HCEC 1CT (cell line): ENCODE measurements at regions not wholly inside any gene's neighbourhood (a gene's known extent, or its start where the extent isn't known, plus 50 kb on each side); places are given as distances from the start of the nearest gene placed in this dataset.
"Not testable (repeated sequence)": the region's sequence is repeated elsewhere in the genome, so short reads cannot be mapped to it uniquely, and the experiment has no call there.

ENCODE experiments used
- DNase-seq: peaks from one replicate; pipeline ENCODE4 v3.0.0-alpha.2; 2017

DNA sequence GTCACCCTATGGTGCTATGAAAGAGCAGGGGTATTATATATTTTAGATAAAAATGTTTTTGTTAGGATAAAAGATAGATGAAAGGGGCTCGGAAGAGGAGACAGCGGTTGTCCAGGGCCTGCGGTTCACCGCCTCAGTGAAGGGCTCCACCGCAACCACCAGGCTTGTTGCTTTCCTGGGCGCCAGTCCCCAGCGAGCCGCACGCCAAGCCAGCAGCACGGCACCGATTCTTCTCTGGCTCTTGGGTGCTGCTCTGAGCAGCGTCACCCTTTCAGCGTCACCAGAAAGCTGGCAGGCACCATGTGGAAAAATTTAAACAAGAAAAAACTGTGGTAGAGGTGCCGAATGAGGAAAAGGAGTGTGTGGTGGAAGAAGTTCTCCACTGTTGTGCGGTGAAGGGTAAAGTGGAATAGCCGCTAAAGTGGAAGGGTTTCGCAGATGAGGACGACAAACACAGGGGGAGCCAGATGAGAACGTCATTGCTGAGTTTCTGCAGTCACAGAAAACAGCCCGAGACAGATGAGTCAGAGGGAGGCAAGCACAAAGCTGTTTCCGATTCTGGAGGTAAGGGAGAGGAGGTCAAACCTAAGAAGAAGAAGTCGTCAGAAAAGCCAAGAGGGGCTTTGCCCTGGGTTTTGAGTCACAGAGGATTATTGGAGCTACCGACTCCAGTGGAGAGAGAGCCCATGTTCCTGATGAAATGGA lies 569.2 kb downstream of the ZBBX start:
- no peak for DNase-seq

DNA sequence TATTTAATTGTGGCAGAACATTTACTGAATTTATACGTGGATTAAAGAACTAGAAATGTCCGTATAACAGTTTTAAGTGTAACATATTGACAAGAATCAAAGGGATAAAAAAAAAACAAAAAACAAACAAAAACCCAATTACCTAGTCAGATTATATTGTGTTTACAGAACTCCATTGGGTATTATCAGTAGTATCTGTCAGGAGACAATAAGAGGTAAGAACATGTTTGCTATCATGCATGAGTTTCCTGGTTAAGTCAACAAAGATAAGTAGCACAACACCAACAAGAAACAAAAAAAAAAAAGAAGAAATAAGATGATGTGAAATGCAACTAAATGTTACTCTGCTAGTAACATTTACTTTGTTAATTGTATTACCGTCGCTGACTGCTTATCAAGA lies 570.6 kb downstream of the ZBBX start:
- DNase-seq: no peak

DNA sequence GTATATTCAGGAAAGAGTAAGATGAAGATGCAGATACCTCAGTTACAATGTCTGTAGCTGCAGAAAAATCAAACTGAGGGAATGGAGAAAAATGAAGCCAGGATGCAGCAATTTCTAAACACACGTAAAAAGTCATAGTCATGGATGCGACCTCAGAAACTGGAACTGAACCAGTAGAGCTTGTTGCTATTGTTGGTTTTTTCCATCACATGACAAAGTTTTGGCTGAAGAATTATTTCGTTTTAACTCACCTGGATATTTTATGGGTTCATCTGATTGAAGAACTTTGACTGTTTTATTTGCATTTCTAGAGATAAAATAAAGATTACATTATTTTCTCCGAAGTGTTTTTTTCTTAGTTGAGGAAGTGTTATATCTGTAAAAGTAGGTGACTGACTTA lies 591.2 kb downstream of the ZBBX start:
- no peak for DNase-seq

DNA sequence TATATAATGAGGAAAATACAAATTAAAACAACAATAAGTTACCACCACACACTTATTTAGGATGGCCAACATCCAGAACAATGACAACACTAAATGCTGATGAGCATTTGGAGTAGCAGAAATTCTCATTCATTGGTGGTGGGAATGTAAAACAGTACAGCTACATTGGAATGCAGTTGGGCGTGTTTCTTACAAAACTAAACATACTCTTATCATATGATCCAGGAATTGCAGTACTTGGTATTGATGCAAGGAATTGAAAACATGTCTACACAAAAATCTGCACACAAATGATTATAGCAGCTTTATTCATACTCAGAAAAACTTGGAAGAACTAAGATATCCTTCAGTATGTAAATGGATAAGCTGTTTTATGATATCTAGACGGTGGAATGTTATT lies 594.2 kb downstream of the ZBBX start:
- DNase-seq: no peak

DNA sequence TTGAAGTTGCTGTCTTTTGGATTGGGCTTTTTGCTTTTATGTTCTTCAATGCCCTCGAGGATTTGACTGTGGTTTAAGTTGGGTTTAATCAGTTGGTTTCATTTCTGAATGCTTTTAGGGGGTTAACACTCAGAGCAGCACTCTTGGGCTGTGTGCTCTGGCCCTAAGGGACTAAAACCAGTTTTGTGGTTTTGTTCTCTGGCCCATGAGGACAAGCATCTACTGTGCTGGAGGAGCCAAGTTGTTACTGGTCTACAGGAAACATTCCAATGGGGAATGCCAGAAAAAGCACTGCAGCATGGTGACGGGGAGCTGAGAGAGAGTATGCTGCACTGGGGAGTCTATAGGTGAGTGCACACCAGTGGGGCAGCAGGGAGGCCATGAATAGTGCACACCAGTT lies 596.9 kb downstream of the ZBBX start:
- no peak for DNase-seq

DNA sequence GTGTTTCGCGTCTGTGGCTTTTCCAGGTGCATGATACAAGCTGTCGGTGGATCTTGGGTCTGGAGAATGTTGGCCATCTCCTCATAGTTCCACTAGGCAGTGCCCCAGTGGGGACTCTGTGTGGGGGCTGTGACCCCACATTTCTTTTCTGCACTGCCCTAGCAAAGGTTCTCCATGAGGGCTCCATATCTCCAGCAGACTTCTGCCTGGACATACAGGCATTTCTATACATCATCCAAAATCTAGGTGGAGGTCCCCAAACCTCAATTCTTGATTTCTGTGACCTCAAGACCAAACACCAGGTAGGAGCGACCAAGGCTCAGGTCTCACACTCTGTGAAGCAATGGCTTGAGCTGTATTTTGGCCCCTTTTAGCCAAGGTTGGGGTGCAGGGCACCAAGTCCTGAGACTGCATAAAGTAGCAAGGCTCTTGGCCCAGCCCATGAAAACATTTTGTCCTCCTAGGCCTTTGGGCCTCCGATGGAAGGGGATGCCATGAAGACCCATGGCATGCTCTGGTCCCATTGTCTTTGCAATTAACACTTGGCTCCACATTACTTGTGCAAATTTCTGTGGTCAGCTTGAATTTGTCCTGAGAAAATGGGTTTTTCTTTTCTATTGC lies 615.3 kb downstream of the ZBBX start:
- no peak for DNase-seq

DNA sequence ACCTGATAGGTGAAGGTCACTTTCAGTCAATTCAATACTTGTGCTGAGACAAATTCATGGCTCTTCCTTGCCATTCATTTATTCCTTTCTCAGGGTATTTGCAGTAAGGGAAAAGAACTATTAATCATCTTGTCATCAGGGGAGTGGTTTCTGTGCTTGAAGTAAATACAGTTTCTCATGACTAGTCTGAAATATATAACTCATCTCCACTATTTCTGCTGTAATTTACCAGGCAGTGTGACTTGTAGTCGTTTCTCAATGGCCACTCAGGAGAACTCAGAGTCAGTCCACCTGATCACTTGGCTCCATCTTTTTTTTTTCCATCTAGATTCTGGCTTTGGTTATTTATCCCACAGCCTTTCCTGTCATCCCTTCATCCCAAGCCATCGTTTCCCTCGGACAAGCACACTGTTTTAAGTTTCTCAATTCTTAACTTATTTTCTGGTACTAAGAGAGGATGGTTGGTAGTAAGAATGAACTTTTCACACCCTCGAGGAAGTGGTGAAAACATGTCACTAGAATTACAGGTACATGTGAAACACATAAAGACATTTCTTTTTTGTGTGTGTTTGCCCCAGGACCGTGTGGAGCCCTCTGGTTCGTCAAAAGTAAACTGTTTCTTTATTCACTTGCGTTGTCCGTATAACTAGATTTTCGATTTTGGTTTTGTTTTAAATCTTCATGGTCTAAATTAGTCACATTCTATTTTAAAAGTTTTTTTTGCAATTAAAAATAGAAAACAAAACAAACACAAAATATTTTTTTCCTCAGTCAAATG lies 620.2 kb downstream of the ZBBX start:
- DNase-seq: no peak

DNA sequence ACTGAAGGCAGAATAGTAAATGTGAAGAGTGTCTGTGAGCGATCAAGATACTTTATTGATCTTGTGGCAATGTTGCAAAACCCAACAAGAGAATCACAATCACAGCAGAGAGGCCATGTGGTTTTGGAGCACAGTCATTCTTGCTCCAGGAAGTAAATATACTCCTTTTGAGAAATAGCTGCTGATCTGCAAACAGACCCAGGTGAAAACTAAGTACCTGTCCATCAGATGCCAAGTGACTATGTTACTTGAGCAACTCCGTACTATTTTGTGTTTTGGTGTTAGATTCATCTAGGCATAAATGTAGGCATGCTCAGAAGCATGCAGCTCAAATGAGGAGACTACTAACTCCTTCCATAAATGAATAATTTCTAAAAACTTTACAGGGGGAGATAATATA lies 627.9 kb downstream of the ZBBX start:
- DNase-seq: no peak

DNA sequence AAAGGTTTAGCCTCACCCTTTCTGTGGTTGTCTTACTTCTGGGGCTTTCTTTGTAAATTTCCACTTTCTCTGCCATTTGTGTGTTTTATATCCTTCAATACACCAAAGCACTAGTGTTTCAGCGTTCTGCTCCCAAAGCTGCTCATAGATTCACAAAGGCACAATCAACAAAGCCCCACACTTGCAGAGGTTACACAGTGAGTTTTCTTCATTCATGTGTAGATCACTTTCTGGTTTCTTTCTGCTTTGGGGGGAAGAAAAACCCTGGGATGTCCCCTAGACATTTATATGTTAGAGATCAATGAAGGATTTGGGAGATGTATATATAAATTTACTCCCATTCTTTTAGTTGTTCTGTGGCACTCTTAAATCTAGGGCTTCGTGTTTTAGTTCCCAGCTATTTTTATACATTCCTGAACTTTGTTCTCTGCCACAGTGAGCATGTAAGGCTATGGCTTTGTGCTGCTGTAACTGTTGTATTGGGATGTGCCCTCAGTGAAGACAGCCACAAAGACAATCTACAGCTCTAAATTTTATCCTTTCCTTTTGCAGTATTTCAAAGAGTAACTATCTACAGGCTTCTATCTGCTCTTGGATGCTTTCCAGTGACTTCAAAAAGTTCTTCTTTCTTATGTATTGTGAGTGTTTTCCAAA lies 636.5 kb downstream of the ZBBX start:
- DNase-seq: no peak

DNA sequence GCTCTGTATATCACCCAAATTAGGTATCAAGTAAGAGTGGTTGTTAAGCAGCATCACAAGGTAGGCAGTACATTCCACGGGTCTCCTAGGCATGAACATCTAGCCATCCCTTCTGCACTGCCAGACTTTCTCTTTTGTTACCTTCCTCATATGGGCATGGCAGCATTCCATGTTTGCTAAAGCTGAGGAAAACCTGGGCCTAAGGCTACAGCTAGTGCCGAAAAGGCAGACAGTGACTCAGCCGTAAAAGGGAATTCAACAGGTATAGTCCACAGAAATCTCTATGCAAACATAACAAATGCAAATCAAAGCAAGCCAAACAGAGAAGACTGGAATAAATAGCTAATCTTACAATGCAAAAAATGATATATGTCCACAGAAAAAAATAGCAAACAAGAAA lies 645.4 kb downstream of the ZBBX start:
- DNase-seq: no peak

DNA sequence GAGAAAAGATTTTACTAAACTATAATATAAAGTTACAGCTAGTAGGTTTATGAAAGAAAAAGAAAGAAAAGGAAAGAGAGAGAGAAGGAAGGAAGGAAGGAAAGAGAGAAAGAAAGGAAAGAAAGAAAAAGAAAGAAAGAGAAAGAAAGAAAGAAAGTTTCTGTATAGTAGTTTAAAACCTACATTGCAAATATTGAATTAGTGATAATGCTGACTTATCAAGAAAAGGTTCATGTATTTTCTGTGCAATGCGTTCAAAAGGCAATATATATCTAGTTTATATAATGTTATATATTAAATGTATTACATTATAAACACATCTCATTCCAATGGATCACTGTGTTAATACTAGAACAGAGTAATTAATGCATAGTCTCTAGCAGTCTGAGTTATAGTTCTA lies 648.4 kb downstream of the ZBBX start:
- DNase-seq: no peak

DNA sequence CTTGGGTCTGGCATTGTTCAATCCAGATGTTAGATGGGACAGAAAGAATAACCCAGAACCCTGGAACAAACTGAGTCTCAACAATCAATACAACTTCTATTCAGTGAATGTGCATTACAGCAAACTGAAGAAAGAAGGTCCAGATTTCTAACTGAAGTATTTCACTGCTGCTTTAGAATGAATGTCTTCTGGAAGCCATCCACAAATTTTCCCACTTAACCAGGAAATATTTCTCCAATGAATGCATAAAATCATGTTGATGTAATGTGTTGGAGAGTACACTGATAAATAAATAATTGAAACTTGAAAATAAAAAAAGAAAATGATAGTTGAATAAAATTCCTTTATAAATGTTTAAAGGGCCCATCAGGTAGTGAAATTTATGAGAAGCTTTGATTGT lies 658.6 kb downstream of the ZBBX start:
- no peak for DNase-seq

DNA sequence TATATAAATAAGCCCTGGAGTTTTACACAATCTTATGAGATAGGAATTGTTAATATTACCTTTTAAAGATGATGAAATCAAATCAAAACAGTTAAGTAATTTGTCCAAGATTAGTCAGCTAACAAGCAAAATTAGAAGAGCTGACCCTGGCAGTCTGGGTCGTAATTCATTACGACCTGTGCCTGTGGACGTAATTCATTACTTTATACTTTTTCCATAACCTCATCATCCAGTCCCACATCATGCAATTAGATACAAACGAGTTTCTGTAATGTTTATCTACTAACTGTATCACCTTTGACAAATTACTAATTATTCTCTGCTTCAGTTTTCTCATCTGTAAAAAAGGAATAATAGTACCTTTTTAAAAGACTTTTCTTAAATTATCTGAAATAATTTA lies 665.9 kb downstream of the ZBBX start:
- no peak for DNase-seq

DNA sequence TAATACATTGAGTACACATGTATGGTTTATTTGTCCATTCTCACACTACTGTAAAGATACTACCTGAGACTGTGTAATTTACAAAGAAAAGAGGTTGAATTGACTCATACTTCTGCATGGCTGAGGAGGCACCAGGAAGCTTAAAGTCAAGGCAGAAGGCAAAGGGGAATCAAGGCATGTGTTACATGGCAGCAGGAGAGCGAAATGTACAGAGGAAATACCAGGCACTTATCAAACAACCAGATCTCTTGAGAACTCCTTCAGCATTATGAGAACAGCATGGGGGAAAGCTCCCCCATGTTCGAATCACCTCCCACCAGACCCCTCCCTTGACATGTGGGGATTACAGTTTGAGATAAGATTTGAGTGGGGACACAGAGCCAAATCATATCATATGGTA lies 666.3 kb downstream of the ZBBX start:
- DNase-seq: no peak

DNA sequence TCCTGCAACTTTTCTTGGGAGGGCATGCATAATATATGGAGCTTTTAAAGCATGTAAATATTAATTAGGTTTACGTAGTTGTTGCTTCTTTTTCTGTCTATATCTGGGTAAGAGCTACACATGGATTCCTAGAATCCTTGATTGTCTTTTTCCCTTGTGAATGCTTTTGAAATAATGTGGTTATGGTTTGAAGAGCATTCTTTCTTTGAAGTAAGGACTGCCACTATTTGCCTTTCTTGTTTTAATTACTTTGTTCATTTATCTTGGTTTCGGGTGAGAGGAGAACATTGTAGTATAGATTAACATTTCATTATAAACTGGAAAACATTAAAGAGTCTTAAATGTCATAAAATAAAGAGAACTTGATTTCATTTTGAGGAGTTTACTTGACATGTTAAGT lies 674.0 kb downstream of the ZBBX start:
- no peak for DNase-seq

DNA sequence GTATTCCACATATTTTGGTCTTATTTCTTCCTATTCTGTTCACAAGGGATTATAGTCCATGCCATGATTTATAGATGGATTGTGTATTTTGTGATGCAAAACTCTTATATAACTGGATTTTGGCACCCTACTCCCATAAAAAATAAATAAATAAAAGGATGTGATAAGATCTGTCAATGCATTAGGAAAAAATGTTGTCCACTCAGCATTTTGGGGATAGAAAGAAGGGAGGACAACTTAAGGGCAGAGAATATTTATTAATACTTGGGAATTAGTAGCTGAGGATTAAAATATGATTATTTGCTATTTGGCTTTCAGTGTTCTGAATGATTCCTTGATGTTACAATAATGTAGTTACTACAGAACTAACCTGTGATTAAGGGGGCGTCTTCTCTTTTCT lies 682.6 kb downstream of the ZBBX start:
- no peak for DNase-seq

DNA sequence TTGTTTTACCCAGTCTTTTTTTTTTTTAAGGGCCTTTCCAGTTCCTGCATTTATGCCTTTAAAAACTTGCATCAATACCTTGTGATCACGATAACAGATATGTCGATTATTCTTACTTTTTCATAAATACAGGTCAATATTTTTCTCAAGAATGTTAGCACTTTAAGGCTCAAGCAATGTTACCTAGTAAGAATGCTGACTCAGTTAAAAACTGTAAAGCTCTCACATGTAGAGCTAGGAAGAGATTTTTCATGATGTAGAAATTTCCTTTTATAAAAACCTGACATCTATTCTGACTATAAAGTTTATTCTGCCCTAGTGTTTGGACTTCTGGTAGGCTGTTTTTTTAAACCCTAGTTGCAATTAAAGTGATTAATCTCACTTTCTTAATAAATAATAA lies 684.0 kb downstream of the ZBBX start:
- no peak for DNase-seq

DNA sequence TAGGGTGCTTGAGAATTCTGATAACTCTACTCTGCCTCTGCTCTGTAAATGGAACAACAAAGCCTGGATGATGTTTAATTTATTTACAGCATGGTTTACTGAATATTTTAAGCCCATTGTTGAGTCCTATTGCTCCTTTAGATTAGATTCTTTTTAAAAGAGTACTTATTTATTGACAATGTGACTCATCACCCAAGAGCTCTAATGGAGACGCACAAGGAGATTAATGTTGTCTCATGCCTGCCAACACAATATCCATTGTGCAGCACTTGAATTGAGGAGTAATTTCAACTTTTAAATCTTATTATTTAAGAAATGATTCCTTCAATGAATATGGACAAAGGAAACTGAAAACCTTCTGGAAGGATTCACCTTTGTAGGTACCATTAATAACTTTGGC lies 691.4 kb downstream of the ZBBX start:
- DNase-seq: no peak

DNA sequence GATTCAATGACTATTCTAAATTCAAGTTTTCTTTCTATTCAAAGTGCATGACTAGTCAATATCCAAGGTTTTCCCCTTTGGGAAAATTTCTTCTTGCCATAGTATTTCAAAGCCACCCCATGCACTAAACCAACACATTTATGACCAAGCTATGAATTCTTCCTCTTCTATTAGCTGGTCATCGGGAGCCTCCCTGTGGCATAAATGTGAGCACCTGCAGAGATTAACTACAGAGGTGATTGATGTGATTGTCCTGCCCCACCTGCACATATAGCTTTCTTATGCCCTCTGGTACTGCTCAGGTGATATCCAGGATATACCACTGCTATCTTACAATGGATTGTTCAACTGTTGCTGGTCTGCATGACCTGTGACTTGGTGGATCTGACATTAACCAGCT lies 694.9 kb downstream of the ZBBX start:
- DNase-seq: no peak

DNA sequence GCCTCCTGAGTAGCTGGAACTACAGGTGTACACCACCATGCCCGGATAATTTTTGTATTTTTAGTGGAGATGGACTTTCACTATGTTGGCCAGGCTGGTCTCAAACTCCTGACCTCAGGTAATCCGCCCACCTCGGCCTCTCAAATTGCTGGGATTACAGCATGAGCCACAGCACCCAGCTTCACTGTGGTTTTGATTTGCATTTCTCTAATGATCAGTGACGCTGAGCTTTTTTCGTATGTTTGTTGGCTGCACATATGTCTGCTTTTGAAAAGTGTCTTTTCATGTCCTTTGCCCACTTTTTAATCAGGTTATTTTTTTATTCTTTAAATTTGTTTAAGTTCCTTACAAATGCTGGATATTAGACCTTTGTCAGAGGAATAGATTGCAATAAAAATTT lies 696.0 kb downstream of the ZBBX start:
- DNase-seq: not testable (repeated sequence)

DNA sequence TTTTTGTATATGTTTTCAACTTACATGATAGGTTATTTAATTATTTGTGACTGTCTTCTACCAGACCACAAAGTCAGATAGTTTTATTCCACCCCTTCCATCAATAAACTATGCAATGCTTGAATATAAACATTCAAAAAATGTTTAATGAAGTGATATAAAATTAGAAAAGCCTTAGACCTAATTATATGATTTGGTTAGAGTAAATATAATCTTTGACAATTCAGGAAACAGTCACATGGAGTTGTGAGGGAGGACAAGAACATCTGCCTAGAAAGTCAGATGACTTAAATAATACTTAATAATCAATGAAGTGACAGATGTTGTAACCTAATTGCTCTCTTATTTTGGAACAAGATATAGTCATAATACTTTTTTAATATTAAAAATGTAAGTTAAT lies 710.3 kb downstream of the ZBBX start:
- DNase-seq: no peak

DNA sequence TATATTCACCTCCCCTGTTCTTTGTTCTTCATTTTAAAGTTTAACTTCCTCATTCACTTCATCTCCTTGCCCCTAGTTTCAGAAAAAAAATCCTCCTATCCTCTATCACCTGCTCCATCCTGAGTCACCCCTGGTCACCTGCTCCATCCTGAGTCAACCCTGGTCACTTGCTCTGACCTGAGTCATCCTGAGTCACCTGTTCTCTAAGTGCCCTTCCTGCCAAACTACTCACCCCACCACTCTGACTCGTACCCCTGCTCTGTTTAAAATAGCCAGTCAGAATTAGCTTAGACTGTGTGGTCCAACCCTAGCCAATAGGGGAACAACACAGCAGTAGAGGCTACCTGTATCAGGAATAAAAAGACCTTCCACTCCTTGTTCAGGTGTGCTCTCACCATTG lies 716.9 kb downstream of the ZBBX start:
- DNase-seq: no peak

DNA sequence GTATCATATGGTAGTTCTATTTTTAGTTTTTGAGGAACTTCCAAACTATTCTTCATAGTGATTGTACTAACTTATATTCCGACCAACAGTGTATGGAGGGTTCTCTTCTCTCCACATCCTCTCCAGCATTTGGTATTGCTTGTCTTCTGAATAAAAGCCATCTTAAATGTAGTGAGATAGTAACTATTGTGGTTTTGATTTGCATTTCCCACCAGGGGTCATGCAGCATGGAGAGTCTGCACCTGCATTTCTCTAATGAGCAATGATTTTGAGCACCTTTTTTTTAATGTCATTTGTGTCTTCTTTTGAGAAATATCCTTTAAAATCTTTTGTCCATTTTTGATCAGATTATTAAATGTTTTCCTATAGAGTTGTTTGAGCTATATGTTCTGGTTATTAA lies 718.5 kb downstream of the ZBBX start:
- no peak for DNase-seq

DNA sequence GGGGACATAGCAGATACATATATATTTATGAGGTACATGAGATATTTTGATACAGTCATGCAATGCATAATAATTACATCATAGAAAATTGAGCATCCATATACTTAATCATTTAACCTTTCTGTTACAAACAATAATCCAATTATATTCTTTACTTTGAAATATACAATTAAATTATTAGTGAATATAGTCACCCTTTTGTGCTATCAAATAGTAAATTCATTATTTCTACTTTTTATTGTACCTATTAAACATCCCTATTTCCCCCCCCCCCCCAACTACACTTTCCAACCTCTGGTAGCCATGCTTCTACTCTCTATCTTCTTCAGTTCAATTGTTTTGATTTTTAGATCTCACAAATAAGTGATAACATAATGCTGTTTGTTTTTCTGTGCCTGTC lies 719.1 kb downstream of the ZBBX start:
- DNase-seq: no peak
